KOPT-K1 (cell line): ENCODE measurements at regions not wholly inside any gene's neighbourhood (a gene's known extent, or its start where the extent isn't known, plus 50 kb on each side); places are given as distances from the start of the nearest gene placed in this dataset.

Experiments used
- H3K27ac ChIP-seq: fragments of 200-600 bp; sonication (generic); 2 replicates; pipeline ENCODE4 v1.5.1; 2016; ENCODE audit warnings: antibody characterized with exemption, mild to moderate bottlenecking, low read depth, low read length; ENCODE audit not compliant: poor library complexity, severe bottlenecking
- H3K36me3 ChIP-seq: fragments of 200-600 bp; sonication (generic); 2 replicates; pipeline ENCODE4 v1.5.1; 2017; ENCODE audit warnings: antibody characterized with exemption, mild to moderate bottlenecking, low read length, moderate library complexity; ENCODE audit not compliant: insufficient read depth
- H3K9me3 ChIP-seq: fragments of 200-600 bp; sonication (generic); 2 replicates; pipeline ENCODE4 v1.5.1; 2017; ENCODE audit warnings: antibody characterized with exemption, low read length, mild to moderate bottlenecking; ENCODE audit not compliant: insufficient read depth, poor library complexity, severe bottlenecking

GRCh38 chr10:105681051-105681450 lies 1040.0 kb downstream of the SORCS3 start:
- Histone ChIP-seq H3K36me3 (no peaks in the 10 kb centered on the region), H3K9me3 (no peaks in the 10 kb centered on the region), H3K27ac (no peak overlapping the region)

GRCh38 chr10:105679781-105680180 lies 1038.7 kb downstream of the SORCS3 start:
- no peaks in the 10 kb centered on the region for H3K9me3 ChIP-seq
- H3K27ac ChIP-seq, result no peak overlapping the region
- H3K36me3 ChIP-seq, result no peaks in the 10 kb centered on the region

- Histone ChIP-seq H3K9me3 (no peaks in the 10 kb centered on the region), H3K27ac (no peak overlapping the region), H3K36me3 (no peaks in the 10 kb centered on the region)
These were observed 1034.2 kb downstream of the SORCS3 start for GRCh38 chr10:105675333-105675732.

GRCh38 chr10:105674448-105674847 lies 1033.4 kb downstream of the SORCS3 start:
- H3K9me3 ChIP-seq, result no peaks in the 10 kb centered on the region
- no peaks in the 10 kb centered on the region for H3K36me3 ChIP-seq

GRCh38 chr10:105658696-105659095 lies 1017.6 kb downstream of the SORCS3 start:
- H3K27ac ChIP-seq, result no peak overlapping the region
- no peaks in the 10 kb centered on the region for H3K9me3 ChIP-seq

More at GRCh38 chr10:105674448-105674847, 1033.4 kb downstream of the SORCS3 start:
- H3K27ac ChIP-seq, result no peak overlapping the region

GRCh38 chr10:105656856-105657255 lies 1015.8 kb downstream of the SORCS3 start:
- H3K36me3 ChIP-seq, result no peaks in the 10 kb centered on the region
- no peaks in the 10 kb centered on the region for H3K9me3 ChIP-seq
- no peak overlapping the region for H3K27ac ChIP-seq

More at GRCh38 chr10:105658696-105659095, 1017.6 kb downstream of the SORCS3 start:
- no peaks in the 10 kb centered on the region for H3K36me3 ChIP-seq

GRCh38 chr10:105650306-105650705 lies 1009.2 kb downstream of the SORCS3 start:
- H3K36me3 ChIP-seq, result no peaks in the 10 kb centered on the region
- H3K9me3 ChIP-seq, result no peaks in the 10 kb centered on the region
- no peak overlapping the region for H3K27ac ChIP-seq

GRCh38 chr10:105647354-105647753 lies 1006.3 kb downstream of the SORCS3 start:
- no peak overlapping the region for H3K27ac ChIP-seq
- H3K9me3 ChIP-seq, result no peaks in the 10 kb centered on the region
- no peaks in the 10 kb centered on the region for H3K36me3 ChIP-seq

GRCh38 chr10:105644978-105645377 lies 1003.9 kb downstream of the SORCS3 start:
- Histone ChIP-seq H3K27ac (no peak overlapping the region), H3K9me3 (no peaks in the 10 kb centered on the region), H3K36me3 (no peaks in the 10 kb centered on the region)

- Histone ChIP-seq H3K9me3 (no peaks in the 10 kb centered on the region), H3K36me3 (no peaks in the 10 kb centered on the region), H3K27ac (no peak overlapping the region)
These were observed 1003.5 kb downstream of the SORCS3 start for GRCh38 chr10:105644559-105644958.

GRCh38 chr10:105644091-105644490 lies 1003.0 kb downstream of the SORCS3 start:
- Histone ChIP-seq H3K9me3 (no peaks in the 10 kb centered on the region), H3K36me3 (no peaks in the 10 kb centered on the region), H3K27ac (no peak overlapping the region)

- H3K9me3 ChIP-seq, result no peaks in the 10 kb centered on the region
- no peaks in the 10 kb centered on the region for H3K36me3 ChIP-seq
- no peak overlapping the region for H3K27ac ChIP-seq
These were observed 1002.6 kb downstream of the SORCS3 start for GRCh38 chr10:105643660-105644059.

- Histone ChIP-seq H3K36me3 (no peaks in the 10 kb centered on the region), H3K27ac (no peak overlapping the region), H3K9me3 (no peaks in the 10 kb centered on the region)
These were observed 993.2 kb downstream of the SORCS3 start for GRCh38 chr10:105634281-105634680.

GRCh38 chr10:105615715-105616365 lies 974.8 kb downstream of the SORCS3 start:
- H3K9me3 ChIP-seq, result no peaks in the 10 kb centered on the region
- H3K27ac ChIP-seq, result no peak overlapping the region
- H3K36me3 ChIP-seq, result no peaks in the 10 kb centered on the region

GRCh38 chr10:105611244-105611798 lies 970.2 kb downstream of the SORCS3 start:
- H3K9me3 ChIP-seq, result no peaks in the 10 kb centered on the region
- no peak overlapping the region for H3K27ac ChIP-seq
- no peaks in the 10 kb centered on the region for H3K36me3 ChIP-seq

- H3K36me3 ChIP-seq, result no peaks in the 10 kb centered on the region
- H3K27ac ChIP-seq, result no peak overlapping the region
- H3K9me3 ChIP-seq, result no peaks in the 10 kb centered on the region
These were observed 968.4 kb downstream of the SORCS3 start for GRCh38 chr10:105609451-105609850.
